Astrocyte (in vitro differentiated cells and primary cell): ENCODE measurements at regions not wholly inside any gene's neighbourhood (a gene's known extent, or its start where the extent isn't known, plus 50 kb on each side); places are given as distances from the start of the nearest gene placed in this dataset.

Source experiments
- DNase-seq: peaks from one replicate; pipeline ENCODE4 v3.0.0-alpha.2; 2010; ENCODE audit warnings: low read depth
- FAIRE-seq: peaks from 2 replicates; lab custom pipeline; 2011; peaks lifted over from hg19 to GRCh38; lab: Jason Lieb, UNC
- H2AFZ ChIP-seq: 2 replicates; pipeline ENCODE4 v1.6.0; 2012; ENCODE audit warnings: low read depth, low read length, inconsistent platforms
- H3K27ac ChIP-seq: 2 replicates; pipeline ENCODE4 v1.5.1; 2011; ENCODE audit warnings: low read depth, low read length, inconsistent platforms
- H3K27me3 ChIP-seq: 2 replicates; pipeline ENCODE4 v1.6.0; 2011; ENCODE audit warnings: low read length, inconsistent platforms; ENCODE audit not compliant: insufficient read depth
- H3K36me3 ChIP-seq: 2 replicates; pipeline ENCODE4 v1.5.1; 2011; ENCODE audit warnings: low read length, inconsistent platforms; ENCODE audit not compliant: insufficient read depth
- H3K4me1 ChIP-seq: 2 replicates; pipeline ENCODE4 v1.5.1; 2011; ENCODE audit warnings: low read length, inconsistent platforms; ENCODE audit not compliant: insufficient read depth
- H3K4me2 ChIP-seq: 2 replicates; pipeline ENCODE4 v1.6.0; 2012; ENCODE audit warnings: low read length, inconsistent platforms
- H3K4me3 ChIP-seq: 2 replicates; pipeline ENCODE4 v1.5.1; 2011; ENCODE audit warnings: low read depth, mild to moderate bottlenecking, low read length, inconsistent platforms; ENCODE audit not compliant: insufficient read depth
- H3K79me2 ChIP-seq: 2 replicates; pipeline ENCODE4 v1.6.0; 2012; ENCODE audit warnings: mild to moderate bottlenecking, low read length, inconsistent platforms; ENCODE audit not compliant: insufficient read depth
- H3K9ac ChIP-seq: 2 replicates; pipeline ENCODE4 v1.6.0; 2012; ENCODE audit warnings: mild to moderate bottlenecking, low read length, inconsistent platforms
- H3K9me3 ChIP-seq: 2 replicates; pipeline ENCODE4 v1.5.1; 2012; ENCODE audit warnings: low read depth, mild to moderate bottlenecking, low read length, inconsistent platforms; ENCODE audit not compliant: insufficient read depth
- H4K20me1 ChIP-seq: 2 replicates; pipeline ENCODE4 v1.6.0; 2012; ENCODE audit warnings: low read length, inconsistent platforms; ENCODE audit not compliant: insufficient read depth
- H3K27ac Mint-ChIP-seq: one replicate; pipeline ENCODE4 v1.8.0; 2021; ENCODE audit warnings: mild to moderate bottlenecking, mixed read lengths; ENCODE audit not compliant: unreplicated experiment
- H3K27me3 Mint-ChIP-seq: one replicate; pipeline ENCODE4 v1.8.0; 2021; ENCODE audit warnings: low read depth, mixed read lengths; ENCODE audit not compliant: unreplicated experiment
- H3K36me3 Mint-ChIP-seq: one replicate; pipeline ENCODE4 v1.8.0; 2021; ENCODE audit warnings: low read depth, mixed read lengths; ENCODE audit not compliant: unreplicated experiment
- H3K4me1 Mint-ChIP-seq: one replicate; pipeline ENCODE4 v1.8.0; 2021; ENCODE audit warnings: low read depth, mixed read lengths; ENCODE audit not compliant: unreplicated experiment
- H3K4me3 Mint-ChIP-seq: one replicate; pipeline ENCODE4 v1.8.0; 2021; ENCODE audit warnings: mild to moderate bottlenecking, moderate library complexity, mixed read lengths; ENCODE audit not compliant: unreplicated experiment
- H3K9me3 Mint-ChIP-seq: one replicate; pipeline ENCODE4 v1.8.0; 2021; ENCODE audit warnings: mild to moderate bottlenecking, mixed read lengths; ENCODE audit not compliant: unreplicated experiment
- CTCF ChIP-seq: IDR thresholded peaks from 2 replicates; pipeline ENCODE4 v1.5.1; 2011; ENCODE audit warnings: low read depth, mild to moderate bottlenecking, inconsistent platforms, low read length, moderate library complexity; ENCODE audit not compliant: insufficient read depth
- EZH2 ChIP-seq: IDR thresholded peaks from 2 replicates; pipeline ENCODE4 v1.6.1; 2012; ENCODE audit warnings: mild to moderate bottlenecking, low read length, inconsistent platforms; ENCODE audit not compliant: insufficient read depth

- no peaks in the 10 kb centered on the region for H3K79me2 ChIP-seq
- H3K9me3 Mint-ChIP-seq: no peaks in the 10 kb centered on the region
- TF ChIP-seq EZH2 (no peak), CTCF (no peak)
- no peak overlapping the region for H3K27ac Mint-ChIP-seq
- FAIRE-seq (no peak), DNase-seq (no peak)
- H3K9me3 ChIP-seq: no peaks in the 10 kb centered on the region
- no peak overlapping the region for H3K4me2 ChIP-seq
- H3K27me3 ChIP-seq: no peaks in the 10 kb centered on the region
- no peak overlapping the region for H3K9ac ChIP-seq
- H3K27ac ChIP-seq: no peak overlapping the region
- no peaks in the 10 kb centered on the region for H3K36me3 Mint-ChIP-seq
- H3K36me3 ChIP-seq: no peaks in the 10 kb centered on the region
- peaks cover 21% of the 10 kb centered on the region for H3K4me1 Mint-ChIP-seq
- H2AFZ ChIP-seq: no peak overlapping the region
- H3K4me3 ChIP-seq: no peak overlapping the region
- H3K4me1 ChIP-seq: no peaks in the 10 kb centered on the region
- H4K20me1 ChIP-seq: no peaks in the 10 kb centered on the region
- H3K4me3 Mint-ChIP-seq: no peak overlapping the region
- no peaks in the 10 kb centered on the region for H3K27me3 Mint-ChIP-seq
These were observed 200.6 kb upstream of the CNOT2 start for GRCh38 chr12:70042675-70043074.

GRCh38 chr12:70043490-70044138, 199.6 kb upstream of the CNOT2 start:
- DNase-seq: no peak
- H3K9me3 ChIP-seq: no peaks in the 10 kb centered on the region
- Mint-ChIP-seq H3K4me1 (peaks cover 21% of the 10 kb centered on the region), H3K4me3 (no peak overlapping the region), H3K36me3 (no peaks in the 10 kb centered on the region), H3K27ac (no peak overlapping the region), H3K27me3 (no peaks in the 10 kb centered on the region), H3K9me3 (no peaks in the 10 kb centered on the region)
- no peaks in the 10 kb centered on the region for H3K4me1 ChIP-seq
- no peak overlapping the region for H3K4me3 ChIP-seq
- no peak overlapping the region for H3K27ac ChIP-seq
- H3K9ac ChIP-seq: no peak overlapping the region
- H3K4me2 ChIP-seq: no peak overlapping the region
- no peak overlapping the region for H2AFZ ChIP-seq
- H3K79me2 ChIP-seq: no peaks in the 10 kb centered on the region
- no peaks in the 10 kb centered on the region for H3K36me3 ChIP-seq
- no peaks in the 10 kb centered on the region for H4K20me1 ChIP-seq
- FAIRE-seq: no peak
- no peaks in the 10 kb centered on the region for H3K27me3 ChIP-seq
- no peak for TF ChIP-seq CTCF
- TF ChIP-seq EZH2: no peak

GRCh38 chr12:70044167-70044566, 199.1 kb upstream of the CNOT2 start:
- no peaks in the 10 kb centered on the region for H3K27me3 Mint-ChIP-seq
- TF ChIP-seq CTCF (no peak), EZH2 (no peak)
- Histone ChIP-seq H4K20me1 (no peaks in the 10 kb centered on the region), H3K27me3 (no peaks in the 10 kb centered on the region), H3K9me3 (no peaks in the 10 kb centered on the region), H3K79me2 (no peaks in the 10 kb centered on the region), H3K27ac (no peak overlapping the region), H2AFZ (no peak overlapping the region), H3K4me2 (no peak overlapping the region), H3K4me1 (no peaks in the 10 kb centered on the region), H3K36me3 (no peaks in the 10 kb centered on the region), H3K4me3 (no peak overlapping the region), H3K9ac (no peak overlapping the region)
- peak; percentile 12 for DNase-seq
- no peaks in the 10 kb centered on the region for H3K9me3 Mint-ChIP-seq
- no peaks in the 10 kb centered on the region for H3K36me3 Mint-ChIP-seq
- H3K4me3 Mint-ChIP-seq: no peak overlapping the region
- H3K4me1 Mint-ChIP-seq: peaks cover 21% of the 10 kb centered on the region
- peak overlapping the region; percentile 36 for H3K27ac Mint-ChIP-seq
- FAIRE-seq: no peak
